ENCODE measurements at regions not wholly inside any gene's neighbourhood (a gene's known extent, or its start where the extent isn't known, plus 50 kb on each side); places are given as distances from the start of the nearest gene placed in this dataset.

GRCh38 chr1:232388363-232388762 is 241.6 kb downstream of the SIPA1L2 start:
- Mint-ChIP-seq H3K4me1 (peaks cover 12% of the 10 kb centered on the region), H3K4me3 (no peak overlapping the region), H3K27me3 (ENCODE audit: low read depth) (peaks cover 8% of the 10 kb centered on the region), H3K9me3 (no peaks in the 10 kb centered on the region), H3K27ac (no peak overlapping the region), H3K36me3 (no peaks in the 10 kb centered on the region)
- no peak for DNase-seq (ENCODE audit: low spot score)
- TF ChIP-seq CBFB (CRISPR knock-in tag; IDR thresholded peaks at IDR 0.05; ENCODE audit: low read depth) (no peak), FOXJ3 (CRISPR knock-in tag; IDR thresholded peaks at IDR 0.05; ENCODE audit: borderline replicate concordance) (no peak), E2F4 (CRISPR knock-in tag; IDR thresholded peaks at IDR 0.05; ENCODE audit: borderline replicate concordance, low read depth) (no peak), ARID4B (CRISPR knock-in tag; IDR thresholded peaks at IDR 0.05; ENCODE audit: borderline replicate concordance) (no peak), KAT7 (CRISPR knock-in tag; IDR thresholded peaks at IDR 0.05; ENCODE audit: borderline replicate concordance) (no peak), MLX (CRISPR knock-in tag; IDR thresholded peaks at IDR 0.05) (no peak)
- ChIA-PET CTCF (interaction anchor here (0.6 kb wide), 1 partner anchor 228 kb away, joined by 3 read pairs; no protein-coding TSS in a partner anchor), POLR2A (no interaction called here)
- no peak for ATAC-seq

- Mint-ChIP-seq H3K9me3 (no peaks in the 10 kb centered on the region), H3K27ac (no peak overlapping the region), H3K4me3 (no peak overlapping the region), H3K27me3 (ENCODE audit: low read depth) (peaks cover 11% of the 10 kb centered on the region), H3K4me1 (peaks cover 8% of the 10 kb centered on the region), H3K36me3 (no peaks in the 10 kb centered on the region)
- CTCF ChIA-PET, result interaction anchor here (0.7 kb wide), 1 partner anchor 403 kb away, joined by 3 read pairs; no protein-coding TSS in a partner anchor
- POLR2A ChIA-PET, result no interaction called here
- DNase-seq (ENCODE audit: low spot score) (no peak), ATAC-seq (no peak)
- TF ChIP-seq MAX (CRISPR knock-in tag; IDR thresholded peaks at IDR 0.05) (no peak), AR (CRISPR knock-in tag; IDR thresholded peaks at IDR 0.05) (no peak), USF2 (CRISPR knock-in tag; IDR thresholded peaks at IDR 0.05) (no peak), EMX1 (CRISPR knock-in tag; IDR thresholded peaks at IDR 0.05) (no peak), ZNF512 (CRISPR knock-in tag; IDR thresholded peaks at IDR 0.05; ENCODE audit: borderline replicate concordance) (no peak), PRRX2 (CRISPR knock-in tag; IDR thresholded peaks at IDR 0.05) (no peak), JAZF1 (CRISPR knock-in tag; IDR thresholded peaks at IDR 0.05) (no peak), RORB (CRISPR knock-in tag; IDR thresholded peaks at IDR 0.05) (no peak), NFATC4 (CRISPR knock-in tag; IDR thresholded peaks at IDR 0.05) (no peak), E2F5 (CRISPR knock-in tag; IDR thresholded peaks at IDR 0.05) (no peak), ATF2 (CRISPR knock-in tag; IDR thresholded peaks at IDR 0.05; ENCODE audit: borderline replicate concordance, low read depth) (no peak), TEAD4 (CRISPR knock-in tag; IDR thresholded peaks at IDR 0.05) (no peak), ELF4 (CRISPR knock-in tag; IDR thresholded peaks at IDR 0.05; ENCODE audit: low read depth) (no peak)
Measured at GRCh38 chr1:232386721-232387510, 243.0 kb downstream of the SIPA1L2 start.
